GM12891 (cell line): ENCODE measurements at regions not wholly inside any gene's neighbourhood (a gene's known extent, or its start where the extent isn't known, plus 50 kb on each side); places are given as distances from the start of the nearest gene placed in this dataset.

Source experiments
- DNase-seq: peaks from one replicate; pipeline ENCODE4 v3.0.0; 2011; ENCODE audit warnings: low spot score; ENCODE audit not compliant: insufficient read length
- FAIRE-seq: peaks from 2 replicates; lab custom pipeline; 2011; peaks lifted over from hg19 to GRCh38; lab: Jason Lieb, UNC
- PAX5 ChIP-seq: IDR thresholded peaks from 2 replicates; pipeline ENCODE4 v1.6.1; 2011; ENCODE audit warnings: low read length, moderate library complexity, mild to moderate bottlenecking; ENCODE audit not compliant: insufficient read depth, severe bottlenecking
- POLR2A ChIP-seq: IDR thresholded peaks from 2 replicates; pipeline ENCODE4 v1.6.1; 2011; ENCODE audit warnings: low read depth, low read length, control low read depth
- POLR2AphosphoS5 ChIP-seq: IDR thresholded peaks from 2 replicates; pipeline ENCODE4 v1.6.1; 2011; ENCODE audit warnings: low read depth, low read length, control low read depth
- POU2F2 ChIP-seq: IDR thresholded peaks from 2 replicates; pipeline ENCODE4 v1.6.1; 2011; ENCODE audit warnings: low read depth, mild to moderate bottlenecking, control low read depth, low read length, moderate library complexity
- SPI1 ChIP-seq: IDR thresholded peaks from 2 replicates; pipeline ENCODE4 v1.6.1; 2011; ENCODE audit warnings: low read depth, low read length, control low read depth
- TAF1 ChIP-seq: IDR thresholded peaks from 2 replicates; pipeline ENCODE4 v1.6.1; 2011; ENCODE audit warnings: low read depth, low read length, control low read depth

- DNase-seq (no peak), FAIRE-seq (no peak)
- TF ChIP-seq PAX5 (no peak), POU2F2 (no peak), POLR2A (no peak), TAF1 (no peak), SPI1 (no peak), POLR2AphosphoS5 (no peak)
Observed at GRCh38 chr5:165000479-165001190, 1495.2 kb downstream of the MAT2B start.

- DNase-seq (no peak), FAIRE-seq (no peak)
- TF ChIP-seq POLR2AphosphoS5 = no peak
Observed at GRCh38 chr5:165003283-165003682, 1497.9 kb downstream of the MAT2B start.

GRCh38 chr5:165004175-165004574 is 1498.8 kb downstream of the MAT2B start:
- no peak for TF ChIP-seq SPI1
- DNase-seq (no peak), FAIRE-seq (no peak)

GRCh38 chr5:165014439-165014838 is 1509.0 kb downstream of the MAT2B start:
- TF ChIP-seq SPI1 = no peak
- no peak for TF ChIP-seq POLR2A
- TF ChIP-seq PAX5 = no peak
- TF ChIP-seq TAF1 = no peak
- no peak for TF ChIP-seq POU2F2
- TF ChIP-seq POLR2AphosphoS5 = no peak
- FAIRE-seq (no peak), DNase-seq (no peak)

GRCh38 chr5:165015126-165015525 is 1509.7 kb downstream of the MAT2B start:
- TF ChIP-seq POLR2AphosphoS5 (no peak), POLR2A (no peak), PAX5 (no peak), TAF1 (no peak), POU2F2 (no peak), SPI1 (no peak)
- no peak for DNase-seq
- FAIRE-seq = no peak

GRCh38 chr5:165015547-165015946 is 1510.1 kb downstream of the MAT2B start:
- TF ChIP-seq POU2F2 (no peak), PAX5 (no peak), POLR2AphosphoS5 (no peak), TAF1 (no peak), SPI1 (no peak), POLR2A (no peak)
- DNase-seq = no peak
- FAIRE-seq = no peak

- no peak for DNase-seq
- TF ChIP-seq POU2F2 (no peak), PAX5 (no peak), POLR2A (no peak), POLR2AphosphoS5 (no peak), TAF1 (no peak), SPI1 (no peak)
- FAIRE-seq = no peak
Observed at GRCh38 chr5:165026971-165027370, 1521.6 kb downstream of the MAT2B start.

- no peak for FAIRE-seq
- no peak for TF ChIP-seq PAX5
- no peak for DNase-seq
Observed at GRCh38 chr5:165028356-165028755, 1522.9 kb downstream of the MAT2B start.

- DNase-seq (no peak), FAIRE-seq (no peak)
- TF ChIP-seq POLR2AphosphoS5 = no peak
- TF ChIP-seq POLR2A = no peak
- TF ChIP-seq PAX5 = no peak
- TF ChIP-seq TAF1 = no peak
- no peak for TF ChIP-seq SPI1
- TF ChIP-seq POU2F2 = no peak
Observed at GRCh38 chr5:165029099-165029870, 1523.9 kb downstream of the MAT2B start.

GRCh38 chr5:165030971-165031370 is 1525.6 kb downstream of the MAT2B start:
- DNase-seq (no peak), FAIRE-seq (no peak)
- TF ChIP-seq PAX5 = no peak
- no peak for TF ChIP-seq TAF1
- no peak for TF ChIP-seq SPI1
- no peak for TF ChIP-seq POLR2A
